ENCODE measurements at regions not wholly inside any gene's neighbourhood (a gene's known extent, or its start where the extent isn't known, plus 50 kb on each side); places are given as distances from the start of the nearest gene placed in this dataset.

DNA sequence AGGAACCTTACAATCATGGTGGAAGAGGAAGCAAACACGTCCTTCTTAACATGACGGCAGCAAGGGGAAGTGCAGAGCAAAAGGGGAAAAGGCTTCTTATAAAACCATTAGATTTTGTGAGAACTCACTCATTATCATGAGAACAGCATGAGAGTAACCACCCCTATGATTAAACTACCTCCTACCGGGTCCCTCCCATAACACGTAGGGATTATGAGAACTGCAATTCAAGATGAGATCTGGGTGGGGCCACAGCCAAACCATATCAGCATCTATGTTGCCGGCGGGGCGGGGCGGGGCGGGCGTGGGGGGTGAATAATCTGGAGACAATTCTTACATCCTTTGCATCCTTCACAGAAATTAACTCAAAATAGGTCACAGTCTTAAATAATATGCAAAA, 58.8 kb upstream of the GFPT2 start:
- TF ChIP-seq, protein P1, sequence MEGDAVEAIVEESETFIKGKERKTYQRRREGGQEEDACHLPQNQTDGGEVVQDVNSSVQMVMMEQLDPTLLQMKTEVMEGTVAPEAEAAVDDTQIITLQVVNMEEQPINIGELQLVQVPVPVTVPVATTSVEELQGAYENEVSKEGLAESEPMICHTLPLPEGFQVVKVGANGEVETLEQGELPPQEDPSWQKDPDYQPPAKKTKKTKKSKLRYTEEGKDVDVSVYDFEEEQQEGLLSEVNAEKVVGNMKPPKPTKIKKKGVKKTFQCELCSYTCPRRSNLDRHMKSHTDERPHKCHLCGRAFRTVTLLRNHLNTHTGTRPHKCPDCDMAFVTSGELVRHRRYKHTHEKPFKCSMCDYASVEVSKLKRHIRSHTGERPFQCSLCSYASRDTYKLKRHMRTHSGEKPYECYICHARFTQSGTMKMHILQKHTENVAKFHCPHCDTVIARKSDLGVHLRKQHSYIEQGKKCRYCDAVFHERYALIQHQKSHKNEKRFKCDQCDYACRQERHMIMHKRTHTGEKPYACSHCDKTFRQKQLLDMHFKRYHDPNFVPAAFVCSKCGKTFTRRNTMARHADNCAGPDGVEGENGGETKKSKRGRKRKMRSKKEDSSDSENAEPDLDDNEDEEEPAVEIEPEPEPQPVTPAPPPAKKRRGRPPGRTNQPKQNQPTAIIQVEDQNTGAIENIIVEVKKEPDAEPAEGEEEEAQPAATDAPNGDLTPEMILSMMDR (conservative IDR thresholded peaks at IDR 0.05; ENCODE audit: low read length): no peak
- no peak for DNase-seq (ENCODE audit: low read depth)
- H3K4me3 ChIP-seq (ENCODE audit: low read length): no peak overlapping the region

DNA sequence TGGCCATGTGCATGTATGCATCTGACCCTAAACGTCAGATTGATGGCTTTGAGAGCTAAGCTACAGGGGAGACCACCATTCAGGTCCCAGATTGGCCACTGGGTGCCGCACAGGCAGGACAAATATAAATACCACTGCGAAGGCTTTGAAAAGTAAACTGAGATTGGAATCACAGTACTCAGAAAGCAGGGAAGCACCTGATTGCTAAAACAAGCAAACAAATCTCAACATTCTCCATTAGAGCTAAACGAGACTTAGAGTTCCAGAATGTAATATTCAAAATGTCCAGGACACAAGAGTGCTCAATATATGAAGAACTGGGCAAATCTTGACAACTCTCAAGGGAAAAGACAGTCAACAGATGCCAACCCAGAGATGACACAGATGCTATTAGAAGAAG, 61.0 kb upstream of the GFPT2 start:
- no peak for DNase-seq (ENCODE audit: low read depth)
- TF ChIP-seq, protein P1 (conservative IDR thresholded peaks at IDR 0.05; ENCODE audit: low read length): no peak
- H3K4me3 ChIP-seq (ENCODE audit: low read length): no peak overlapping the region

DNA sequence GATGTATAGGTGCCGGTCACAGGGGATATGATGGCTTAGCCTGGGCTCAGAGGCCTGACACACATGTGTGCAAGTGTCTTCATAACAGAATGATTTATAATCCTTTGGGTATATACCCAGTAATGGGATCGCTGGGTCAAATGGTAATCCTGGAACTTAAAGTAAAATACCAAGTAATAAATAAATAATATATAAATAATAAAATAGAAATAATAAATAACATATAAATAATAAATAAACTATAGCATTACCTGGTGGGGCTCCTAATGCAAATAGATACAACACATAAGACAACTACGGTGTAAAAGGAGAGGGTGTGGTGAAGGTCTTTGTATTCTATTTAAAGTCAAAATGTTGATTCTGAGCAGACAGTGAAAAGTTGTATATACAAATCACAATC, 68.5 kb upstream of the GFPT2 start:
- TF ChIP-seq, protein P1 (conservative IDR thresholded peaks at IDR 0.05; ENCODE audit: low read length): no peak
- no peak for DNase-seq (ENCODE audit: low read depth)

DNA sequence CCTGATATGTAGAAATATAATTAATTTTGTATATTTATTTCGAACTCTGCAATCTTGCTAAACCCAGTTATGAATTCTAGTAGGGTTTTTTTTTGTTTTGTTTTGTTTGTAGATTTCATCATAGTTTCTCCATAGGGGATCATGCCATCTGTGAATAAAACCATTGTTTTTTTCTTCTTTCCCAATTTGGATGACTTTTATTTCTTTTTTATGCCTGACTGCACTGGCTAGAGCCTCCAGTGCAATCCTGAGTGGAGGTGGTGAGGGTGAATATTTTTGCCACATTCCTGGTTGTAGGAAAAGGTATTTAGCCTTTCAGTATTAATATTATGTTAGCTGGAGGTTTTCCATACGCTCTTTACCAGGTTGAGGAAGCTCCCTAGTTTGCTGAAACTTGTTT, 70.0 kb upstream of the GFPT2 start:
- TF ChIP-seq, protein P1 (conservative IDR thresholded peaks at IDR 0.05; ENCODE audit: low read length): no peak
- no peak for DNase-seq (ENCODE audit: low read depth)
- H3K4me3 ChIP-seq (ENCODE audit: low read length): no peak overlapping the region

More for the DNA sequence above, 68.5 kb upstream of the GFPT2 start:
- H3K4me3 ChIP-seq (ENCODE audit: low read length): no peak overlapping the region

DNA sequence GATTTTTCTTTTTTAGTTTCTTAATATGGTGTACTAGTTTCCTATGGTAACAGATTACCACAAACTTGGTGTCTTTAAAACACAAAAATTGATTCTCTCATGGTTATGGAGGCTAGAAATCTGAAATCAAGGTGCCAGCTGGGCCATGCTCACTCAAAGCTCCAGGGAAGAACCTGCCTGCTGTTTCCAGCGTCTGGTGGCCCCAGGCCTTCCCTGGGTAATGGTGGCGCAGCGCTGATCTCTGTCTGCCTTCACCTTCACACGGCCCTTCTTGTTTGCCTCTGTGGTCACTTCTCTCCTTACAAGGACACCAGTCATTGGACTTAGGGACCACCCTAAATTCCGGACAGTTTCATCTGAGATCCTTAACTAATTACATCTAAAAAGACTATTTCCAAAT, 70.5 kb upstream of the GFPT2 start:
- DNase-seq (ENCODE audit: low read depth): no peak
- no peak overlapping the region for H3K4me3 ChIP-seq (ENCODE audit: low read length)
- TF ChIP-seq, protein P1 (conservative IDR thresholded peaks at IDR 0.05; ENCODE audit: low read length): no peak

DNA sequence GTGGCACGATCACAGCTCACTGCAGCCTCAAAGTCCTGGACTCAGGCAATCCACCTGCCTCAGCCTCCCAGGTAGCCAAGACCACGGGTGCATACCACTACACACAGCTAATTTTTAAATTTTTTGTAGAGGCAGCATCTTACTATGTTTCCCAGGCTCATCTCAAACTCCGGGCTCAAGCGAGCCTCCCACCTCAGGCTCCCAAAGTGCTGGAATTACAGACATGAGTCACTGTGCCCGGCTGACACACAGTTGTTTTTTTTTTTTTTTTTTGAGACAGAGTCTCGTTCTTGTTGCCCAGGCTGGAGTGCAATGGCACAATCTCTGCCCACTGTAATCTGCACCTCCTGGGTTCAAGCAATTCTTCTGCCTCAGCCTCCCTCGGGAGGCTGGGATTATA, 70.1 kb upstream of the CNOT6 start:
- H3K4me3 ChIP-seq (ENCODE audit: low read length): no peak overlapping the region
- no peak for DNase-seq (ENCODE audit: low read depth)
- TF ChIP-seq, protein P1 (conservative IDR thresholded peaks at IDR 0.05; ENCODE audit: low read length): no peak

DNA sequence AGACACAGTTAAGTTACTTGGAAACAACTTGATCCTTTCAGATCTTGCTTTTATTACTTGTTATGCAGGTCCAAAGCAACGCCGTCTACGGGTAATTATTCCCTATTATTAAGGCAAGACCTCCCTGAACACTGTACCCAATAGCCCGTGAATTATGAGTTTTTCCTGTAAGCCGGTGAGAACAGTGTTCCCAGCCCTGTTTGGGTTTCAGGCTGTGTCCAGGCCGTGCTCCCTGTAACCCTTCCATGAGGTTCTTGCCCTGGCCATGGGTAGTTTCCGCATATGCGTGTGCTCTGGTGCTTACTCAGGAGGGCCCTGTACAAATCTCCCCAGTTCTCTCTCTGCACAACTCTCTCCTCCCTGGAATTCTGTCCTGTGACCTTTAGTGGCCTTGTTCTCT, 65.6 kb upstream of the CNOT6 start:
- TF ChIP-seq, protein P1 (conservative IDR thresholded peaks at IDR 0.05; ENCODE audit: low read length): no peak

More for the DNA sequence above, 65.6 kb upstream of the CNOT6 start:
- no peak overlapping the region for H3K4me3 ChIP-seq (ENCODE audit: low read length)
- no peak for DNase-seq (ENCODE audit: low read depth)

All from AG10803 (cell line).